HepG2 (cell line): ENCODE measurements at regions not wholly inside any gene's neighbourhood (a gene's known extent, or its start where the extent isn't known, plus 50 kb on each side); places are given as distances from the start of the nearest gene placed in this dataset.

ENCODE experiments used
- ATAC-seq: fragments of 200-7000 bp; cut with Tn5 transposase; 3 replicates; pipeline ENCODE4 v1.9.1; 2020; ENCODE audit warnings: mild to moderate bottlenecking, moderate library complexity
- BruUV-seq: library from RNA; stranded (reverse); fragments of 400-500 nt; replicated peaks from 2 replicates; lab custom pipeline; 2021; lab: Mats Ljungman, UMichigan
- CTCF ChIA-PET: fragments of 300-600 bp; formaldehyde crosslinking; extraction: SDS; loops from one replicate; lab custom pipeline; 2021; ENCODE audit warnings: low total read pairs, inconsistent platforms, low intra/inter-chr PET ratio; lab: Yijun Ruan, JAX
- POLR2A ChIA-PET: fragments of 350-600 bp; sonication (Branson Sonifier 250); formaldehyde crosslinking; loops from one replicate; lab custom pipeline; 2020; ENCODE audit warnings: antibody characterized with exemption, inconsistent platforms; lab: Yijun Ruan, JAX
- DNase-seq: peaks from one replicate; pipeline ENCODE4 v3.0.0-alpha.2; 2015; ENCODE audit warnings: low spot score
- FAIRE-seq: peaks from 3 replicates; lab custom pipeline; 2011; peaks lifted over from hg19 to GRCh38; lab: Jason Lieb, UNC
- H2AFZ ChIP-seq: one replicate; pipeline ENCODE4 v1.6.1; 2011; ENCODE audit warnings: low read length, inconsistent platforms
- H3K27ac ChIP-seq: fragments of 300-600 bp; 3 replicates; pipeline ENCODE4 v1.8.0; 2011; ENCODE audit warnings: mixed run types, mild to moderate bottlenecking, mixed read lengths, low read length, inconsistent platforms; ENCODE audit not compliant: insufficient read depth; ENCODE audit errors: extremely low read length
- H3K27me3 ChIP-seq, 2 experiments: fragments of 200-600 bp in 1 of 2; 2 replicates in 1 of 2; 3 replicates in 1 of 2; pipeline versions ENCODE4 v1.6.0 to v1.8.0; 2011; ENCODE audit warnings: low read length in 2 of 2, mild to moderate bottlenecking in 2 of 2, moderate library complexity in 2 of 2, inconsistent platforms in 1 of 2; ENCODE audit not compliant: insufficient read depth in 2 of 2, control insufficient read depth in 1 of 2
- H3K36me3 ChIP-seq, 2 experiments: fragments of 200-600 bp in 1 of 2; replicated peaks in 1 of 2; 2 replicates in 1 of 2; 3 replicates in 1 of 2; pipeline versions ENCODE4 v1.5.1 to v1.8.0; 2011; ENCODE audit warnings: low read length in 2 of 2, inconsistent platforms in 1 of 2; ENCODE audit not compliant: insufficient read depth in 2 of 2, control insufficient read depth in 1 of 2
- H3K4me1 ChIP-seq: 2 replicates; pipeline ENCODE4 v1.5.1; 2012; ENCODE audit warnings: low read length, inconsistent platforms; ENCODE audit not compliant: insufficient read depth
- H3K4me2 ChIP-seq: 2 replicates; pipeline ENCODE4 v1.6.0; 2011; ENCODE audit warnings: low read depth, low read length, inconsistent platforms
- H3K4me3 ChIP-seq, 3 experiments: fragments of 200-600 bp in 1 of 3; sonication (generic), shearing (Covaris generic) in 1 of 3; replicated peaks in 1 of 3; 2 replicates each; pipeline ENCODE4 v1.5.1; 2011 to 2016; ENCODE audit warnings: low read length in 3 of 3, inconsistent platforms in 2 of 3, low read depth in 2 of 3, mild to moderate bottlenecking in 2 of 3, control low read depth in 1 of 3, mixed read lengths in 1 of 3; ENCODE audit not compliant: insufficient read depth in 1 of 3
- H3K79me2 ChIP-seq: one replicate; pipeline ENCODE4 v1.6.1; 2011; ENCODE audit warnings: low read length, inconsistent platforms; ENCODE audit not compliant: insufficient read depth
- H3K9ac ChIP-seq: 2 replicates; pipeline ENCODE4 v1.6.0; 2011; ENCODE audit warnings: mild to moderate bottlenecking, low read depth, low read length, inconsistent platforms; ENCODE audit not compliant: insufficient read depth
- H3K9me3 ChIP-seq: 2 replicates; pipeline ENCODE4 v1.5.1; 2012; ENCODE audit warnings: mild to moderate bottlenecking, low read length
- H4K20me1 ChIP-seq: 2 replicates; pipeline ENCODE4 v1.6.0; 2011; ENCODE audit warnings: inconsistent platforms, mild to moderate bottlenecking, low read length, moderate library complexity; ENCODE audit not compliant: insufficient read depth
- CBX5 ChIP-seq: sonication (generic); formaldehyde crosslinking; IDR thresholded peaks from 2 replicates; pipeline ENCODE4 v1.4.0; 2020; ENCODE audit warnings: missing genetic modification reagents, borderline replicate concordance
- FOXJ3 ChIP-seq: sonication (generic); formaldehyde crosslinking; IDR thresholded peaks from 2 replicates; pipeline ENCODE4 v1.4.0; 2020; ENCODE audit warnings: missing genetic modification reagents, mild to moderate bottlenecking, borderline replicate concordance
- IKZF5 ChIP-seq: IDR thresholded peaks from 2 replicates; pipeline ENCODE4 v1.6.1; 2018; ENCODE audit warnings: missing genetic modification reagents, mild to moderate bottlenecking, missing compliant biosample characterization
- KLF11 ChIP-seq: IDR thresholded peaks from 2 replicates; pipeline ENCODE4 v1.6.1; 2016; ENCODE audit warnings: missing compliant biosample characterization
- MED1 ChIP-seq: sonication (generic); formaldehyde crosslinking; IDR thresholded peaks from 2 replicates; pipeline ENCODE4 v1.4.0; 2020; ENCODE audit warnings: missing genetic modification reagents
- SATB2 ChIP-seq: sonication (generic); formaldehyde crosslinking; IDR thresholded peaks from 2 replicates; pipeline ENCODE4 v1.5.0; 2020; ENCODE audit warnings: missing genetic modification reagents
- STAT5B ChIP-seq: sonication (generic); formaldehyde crosslinking; IDR thresholded peaks from 2 replicates; pipeline ENCODE4 v1.4.0; 2020; ENCODE audit warnings: missing genetic modification reagents
- SUZ12 ChIP-seq: fragments of 150-350 bp; IDR thresholded peaks from 2 replicates; pipeline ENCODE4 v1.6.1; 2014; ENCODE audit warnings: low read depth, low read length
- ZNF180 ChIP-seq: sonication (generic); formaldehyde crosslinking; IDR thresholded peaks from 2 replicates; pipeline ENCODE4 v1.4.0; 2020; ENCODE audit warnings: low read depth, missing genetic modification reagents, borderline replicate concordance
- ZNF296 ChIP-seq: sonication (generic); formaldehyde crosslinking; conservative IDR thresholded peaks from 2 replicates; pipeline ENCODE4 v1.5.0; 2020; ENCODE audit warnings: mild to moderate bottlenecking, missing genetic modification reagents
- ZNF382 ChIP-seq: sonication (generic); formaldehyde crosslinking; IDR thresholded peaks from 2 replicates; pipeline ENCODE4 v1.5.0; 2020; ENCODE audit warnings: missing genetic modification reagents, mild to moderate bottlenecking, borderline replicate concordance
- ZNF574 ChIP-seq: sonication (generic); formaldehyde crosslinking; IDR thresholded peaks from 2 replicates; pipeline ENCODE4 v1.4.0; 2020; ENCODE audit warnings: missing genetic modification reagents
- ZNF879 ChIP-seq: sonication (generic); formaldehyde crosslinking; IDR thresholded peaks from 2 replicates; pipeline ENCODE4 v1.8.1; 2023; ENCODE audit warnings: missing genetic modification reagents
- ZSCAN22 ChIP-seq: sonication (generic); formaldehyde crosslinking; IDR thresholded peaks from 2 replicates; pipeline ENCODE4 v1.4.0; 2020; ENCODE audit warnings: mild to moderate bottlenecking, missing genetic modification reagents
- ZZZ3 ChIP-seq: sonication (generic); formaldehyde crosslinking; IDR thresholded peaks from 2 replicates; pipeline ENCODE4 v1.4.0; 2020; ENCODE audit warnings: missing genetic modification reagents, mild to moderate bottlenecking, borderline replicate concordance
- WGBS: methylation state at CpG from one replicate; pipeline ENCODE4 v1.1.6; 2017; ENCODE audit warnings: low lambda C conversion rate; 5-methylcytosine and 5-hydroxymethylcytosine counted together
- in situ Hi-C: cut with HindIII; loops from 2 replicates; pipeline ENCODE4 v1.10.0; 2017; ENCODE audit warnings: low pct_unique_long_range_greater_than_20kb; ENCODE audit not compliant: extremely low pct_ligation_motif_present
- intact Hi-C: fragments of 100-400 bp; cut with micrococcal nuclease; formaldehyde crosslinking; loops from one replicate; pipeline ENCODE4 v1.10.0; 2022; ENCODE audit not compliant: unreplicated experiment

GRCh38 chr4:117311215-117311614 is 225.8 kb upstream of the TRAM1L1 start:
- intact Hi-C loops: no loop called here

GRCh38 chr4:117311989-117312388 is 226.6 kb upstream of the TRAM1L1 start:
- DNase-seq (no peak), ATAC-seq (no peak), FAIRE-seq (no peak)
- H3K27me3 ChIP-seq: no peaks in the 10 kb centered on the region
- no peak overlapping the region for H3K27ac ChIP-seq
- no peak overlapping the region for H3K9ac ChIP-seq
- POLR2A ChIA-PET: no interaction called here
- intact Hi-C loops (no loop called here), in situ Hi-C loops (no loop called here)
- 4% methylated on average over 3 of the region's 3 CpGs for WGBS
- no TSS peak for BruUV-seq
- no peak overlapping the region for H3K4me2 ChIP-seq
- no peak overlapping the region for H2AFZ ChIP-seq
- H3K4me3 ChIP-seq: no peak overlapping the region
- TF ChIP-seq IKZF5 (CRISPR knock-in tag): no peak
- no peak for TF ChIP-seq FOXJ3 (CRISPR knock-in tag)
- TF ChIP-seq ZNF296 (CRISPR knock-in tag): no peak
- no peak for TF ChIP-seq ZNF574
- TF ChIP-seq ZZZ3 (CRISPR knock-in tag): no peak
- no peak for TF ChIP-seq ZNF879 (CRISPR knock-in tag)
- no peak for TF ChIP-seq ZNF382 (CRISPR knock-in tag)
- no peak for TF ChIP-seq MED1 (CRISPR knock-in tag)
- TF ChIP-seq CBX5 (CRISPR knock-in tag): no peak
- TF ChIP-seq KLF11 (CRISPR knock-in tag): no peak
- no peak for TF ChIP-seq ZSCAN22 (CRISPR knock-in tag)
- no peak for TF ChIP-seq SUZ12
- TF ChIP-seq SATB2 (CRISPR knock-in tag): no peak
- TF ChIP-seq ZNF180: no peak
- H3K4me1 ChIP-seq: no peaks in the 10 kb centered on the region
- no peaks in the 10 kb centered on the region for H3K9me3 ChIP-seq
- CTCF ChIA-PET: no interaction called here
- no peaks in the 10 kb centered on the region for H3K79me2 ChIP-seq
- H4K20me1 ChIP-seq: no peaks in the 10 kb centered on the region
- no peaks in the 10 kb centered on the region for H3K36me3 ChIP-seq

More at GRCh38 chr4:117311215-117311614, 225.8 kb upstream of the TRAM1L1 start:
- H3K4me1 ChIP-seq: no peaks in the 10 kb centered on the region
- POLR2A ChIA-PET: no interaction called here
- no peaks in the 10 kb centered on the region for H3K36me3 ChIP-seq
- no peak overlapping the region for H3K4me2 ChIP-seq
- WGBS: 0% methylated on average over 2 of the region's 2 CpGs
- no peaks in the 10 kb centered on the region for H3K27me3 ChIP-seq
- in situ Hi-C loops: no loop called here
- no peak overlapping the region for H3K27ac ChIP-seq
- H3K79me2 ChIP-seq: no peaks in the 10 kb centered on the region
- H3K4me3 ChIP-seq: no peak overlapping the region
- H3K9me3 ChIP-seq: no peaks in the 10 kb centered on the region
- no peak overlapping the region for H3K9ac ChIP-seq
- DNase-seq (no peak), ATAC-seq (no peak)
- no TSS peak for BruUV-seq
- CTCF ChIA-PET: no interaction called here
- no peaks in the 10 kb centered on the region for H4K20me1 ChIP-seq
- TF ChIP-seq STAT5B: no peak
- TF ChIP-seq, all 625 proteins: peak for 0
- no peak overlapping the region for H2AFZ ChIP-seq
- no peak for FAIRE-seq
